ENCODE measurements at regions not wholly inside any gene's neighbourhood (a gene's known extent, or its start where the extent isn't known, plus 50 kb on each side); places are given as distances from the start of the nearest gene placed in this dataset.

DNA sequence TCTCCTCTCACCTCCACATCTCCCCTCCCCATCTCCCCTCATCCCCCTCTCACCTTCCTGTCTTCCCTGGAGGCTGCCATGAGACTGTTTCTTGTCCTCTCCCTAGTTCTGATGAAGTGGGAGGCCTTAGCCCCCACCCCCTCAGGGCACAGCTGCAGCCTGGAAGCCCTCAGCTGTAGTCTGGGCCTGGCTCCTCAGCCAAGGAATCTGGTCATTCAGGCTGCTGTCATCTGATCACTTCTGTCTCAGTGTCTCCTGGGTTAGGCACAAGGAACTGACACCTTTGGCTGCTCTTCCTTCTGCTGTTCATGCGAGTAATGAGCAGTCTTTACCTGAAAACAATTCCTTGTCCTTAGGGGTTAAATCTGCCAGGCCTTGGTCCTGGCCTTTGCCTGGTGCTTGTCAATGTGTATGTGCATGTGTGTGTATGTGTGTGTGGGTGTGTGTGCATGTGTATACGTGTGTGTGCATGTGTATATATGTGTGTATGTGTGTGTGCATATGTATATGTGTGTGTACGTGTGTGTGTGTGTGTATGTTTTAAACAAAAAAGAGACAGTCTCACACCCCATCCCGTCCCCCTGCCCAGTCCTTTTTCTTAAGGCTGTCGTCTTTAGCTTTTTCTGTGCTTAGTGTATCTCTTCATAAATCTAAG is 153.5 kb upstream of the TMEM72 start:
- H3K27ac ChIP-seq (ENCODE audit: low read length) = no peak overlapping the region
- H3K27me3 ChIP-seq (ENCODE audit: control insufficient read depth in 1 of 2, insufficient read depth in 2 of 2, low read length in 2 of 2) = peaks cover 0 to 5% of the 10 kb centered on the region in 2 donors
- H3K9me3 ChIP-seq (ENCODE audit: control insufficient read depth in 2 of 2, low read length in 2 of 2) = no peaks in the 10 kb centered on the region
- H3K4me1 ChIP-seq (ENCODE audit: control insufficient read depth, insufficient read depth, low read length) = peaks cover 8% of the 10 kb centered on the region
- H3K36me3 ChIP-seq (ENCODE audit: control insufficient read depth in 2 of 2, insufficient read depth in 2 of 2, low read length in 2 of 2) = no peaks in the 10 kb centered on the region
- no peak overlapping the region for H3K4me3 ChIP-seq (ENCODE audit: low read length in 2 of 2)
- no peak overlapping the region for H3K9ac ChIP-seq (ENCODE audit: low read length in 2 of 2)

DNA sequence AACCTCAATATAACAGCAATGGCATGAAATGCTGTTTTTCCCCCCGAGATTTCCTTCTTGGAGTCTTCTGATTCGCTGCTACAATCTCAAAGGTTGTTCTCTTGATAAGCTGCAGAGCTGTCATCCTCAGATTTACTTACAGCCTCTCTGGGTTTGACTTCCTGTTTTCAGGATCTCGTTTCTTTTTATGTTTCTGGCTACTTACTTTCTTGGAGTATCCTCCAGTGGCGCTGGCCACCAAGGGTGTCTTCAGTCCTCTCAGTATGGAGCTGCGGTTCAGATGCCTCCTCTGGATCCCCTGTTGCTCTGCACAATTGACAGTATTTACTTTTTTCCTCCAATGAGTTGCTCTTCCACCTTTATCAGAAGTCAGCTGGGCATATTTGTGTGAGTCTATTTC is 152.0 kb upstream of the TMEM72 start:
- H3K36me3 ChIP-seq (ENCODE audit: control insufficient read depth in 2 of 2, insufficient read depth in 2 of 2, low read length in 2 of 2) = no peaks in the 10 kb centered on the region
- peaks cover 0 to 5% of the 10 kb centered on the region in 2 donors for H3K27me3 ChIP-seq (ENCODE audit: control insufficient read depth in 1 of 2, insufficient read depth in 2 of 2, low read length in 2 of 2)
- H3K4me3 ChIP-seq (ENCODE audit: low read length in 2 of 2) = no peak overlapping the region
- H3K9ac ChIP-seq (ENCODE audit: low read length in 2 of 2) = no peak overlapping the region
- no peaks in the 10 kb centered on the region for H3K9me3 ChIP-seq (ENCODE audit: control insufficient read depth in 2 of 2, low read length in 2 of 2)
- H3K4me1 ChIP-seq (ENCODE audit: control insufficient read depth, insufficient read depth, low read length) = no peaks in the 10 kb centered on the region
- H3K27ac ChIP-seq (ENCODE audit: low read length) = no peak overlapping the region

- no peaks in the 10 kb centered on the region for H3K36me3 ChIP-seq (ENCODE audit: control insufficient read depth in 2 of 2, insufficient read depth in 2 of 2, low read length in 2 of 2)
- H3K4me1 ChIP-seq (ENCODE audit: control insufficient read depth, insufficient read depth, low read length) = no peaks in the 10 kb centered on the region
- H3K9ac ChIP-seq (ENCODE audit: low read length in 2 of 2) = no peak overlapping the region
- no peaks in the 10 kb centered on the region for H3K9me3 ChIP-seq (ENCODE audit: control insufficient read depth in 2 of 2, low read length in 2 of 2)
- H3K27me3 ChIP-seq (ENCODE audit: control insufficient read depth in 1 of 2, insufficient read depth in 2 of 2, low read length in 2 of 2) = peaks cover 0 to 5% of the 10 kb centered on the region in 2 donors
- no peak overlapping the region for H3K4me3 ChIP-seq (ENCODE audit: low read length in 2 of 2)
- H3K27ac ChIP-seq (ENCODE audit: low read length) = no peak overlapping the region
Observed at GRCh38 chr10:44760513-44760912, 150.6 kb upstream of the TMEM72 start.

DNA sequence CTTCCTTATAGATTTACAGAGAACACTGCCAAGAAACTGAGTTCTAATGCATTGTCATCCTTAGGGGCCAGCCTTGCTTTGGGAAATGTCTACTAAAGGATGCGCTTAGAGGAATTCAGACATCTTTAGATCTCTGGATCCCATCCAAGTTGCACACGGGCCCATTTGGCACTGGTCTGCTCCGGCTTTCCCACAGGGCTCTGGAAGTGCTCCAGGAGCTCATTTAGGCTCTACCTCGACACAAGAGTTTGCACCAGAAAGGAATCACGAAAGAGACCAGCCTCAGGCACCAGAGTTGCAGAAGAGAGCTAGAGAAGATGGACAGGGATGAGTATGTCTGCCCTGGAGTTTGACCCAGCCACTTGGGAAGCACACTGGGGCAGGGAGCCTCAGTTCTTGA is 150.1 kb upstream of the TMEM72 start:
- no peak overlapping the region for H3K4me3 ChIP-seq (ENCODE audit: low read length in 2 of 2)
- no peak overlapping the region for H3K27ac ChIP-seq (ENCODE audit: low read length)
- no peak overlapping the region for H3K9ac ChIP-seq (ENCODE audit: low read length in 2 of 2)
- H3K36me3 ChIP-seq (ENCODE audit: control insufficient read depth in 2 of 2, insufficient read depth in 2 of 2, low read length in 2 of 2) = no peaks in the 10 kb centered on the region
- H3K9me3 ChIP-seq (ENCODE audit: control insufficient read depth in 2 of 2, low read length in 2 of 2) = no peaks in the 10 kb centered on the region
- H3K4me1 ChIP-seq (ENCODE audit: control insufficient read depth, insufficient read depth, low read length) = no peaks in the 10 kb centered on the region
- H3K27me3 ChIP-seq (ENCODE audit: control insufficient read depth in 1 of 2, insufficient read depth in 2 of 2, low read length in 2 of 2) = peaks cover 0 to 5% of the 10 kb centered on the region in 2 donors

DNA sequence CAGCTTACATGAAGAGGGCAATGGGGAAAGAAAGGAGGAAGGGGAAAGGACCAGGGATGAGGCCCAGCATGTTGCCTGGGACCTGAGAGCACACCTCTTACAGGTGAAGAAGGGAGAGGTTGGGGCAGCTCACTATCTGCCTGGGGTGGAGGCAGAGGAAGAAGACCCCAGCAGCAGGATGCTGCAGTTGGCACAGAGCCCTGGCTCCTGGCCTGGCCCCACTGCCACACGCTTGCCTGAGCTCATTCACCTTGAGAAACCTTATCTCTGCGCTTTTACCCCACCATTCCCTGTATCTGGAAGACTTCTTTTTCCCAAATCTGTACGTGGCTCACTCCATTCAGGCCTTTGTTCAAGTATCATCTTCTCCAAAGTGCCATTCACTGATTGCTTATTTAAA is 147.8 kb upstream of the TMEM72 start:
- no peaks in the 10 kb centered on the region for H3K9me3 ChIP-seq (ENCODE audit: control insufficient read depth in 2 of 2, low read length in 2 of 2)
- no peak overlapping the region for H3K4me3 ChIP-seq (ENCODE audit: low read length in 2 of 2)
- no peaks in the 10 kb centered on the region for H3K4me1 ChIP-seq (ENCODE audit: control insufficient read depth, insufficient read depth, low read length)
- peaks cover 0 to 2% of the 10 kb centered on the region in 2 donors for H3K27me3 ChIP-seq (ENCODE audit: control insufficient read depth in 1 of 2, insufficient read depth in 2 of 2, low read length in 2 of 2)
- H3K9ac ChIP-seq (ENCODE audit: low read length in 2 of 2) = no peak overlapping the region
- no peaks in the 10 kb centered on the region for H3K36me3 ChIP-seq (ENCODE audit: control insufficient read depth in 2 of 2, insufficient read depth in 2 of 2, low read length in 2 of 2)
- no peak overlapping the region for H3K27ac ChIP-seq (ENCODE audit: low read length)

DNA sequence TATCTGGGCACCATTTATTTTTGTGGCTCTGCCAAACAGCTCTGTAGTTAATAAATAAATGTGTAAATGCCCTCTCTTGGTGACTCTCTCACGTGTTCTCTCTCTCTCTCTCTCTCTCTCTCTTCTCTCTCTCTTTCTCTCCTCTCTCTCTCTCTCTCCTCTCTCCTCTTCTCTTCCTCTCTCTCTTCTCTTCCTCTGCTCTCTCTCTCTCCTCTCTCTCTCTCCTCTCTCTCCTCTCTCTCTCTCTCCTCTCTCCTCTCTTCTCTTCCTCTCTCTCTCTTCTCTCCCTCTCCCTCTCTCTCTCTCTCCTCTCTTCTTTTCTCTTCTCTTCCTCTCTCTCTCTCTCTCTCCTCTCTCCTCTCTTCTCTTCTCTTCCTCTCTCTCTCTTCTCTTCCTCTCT is 145.8 kb upstream of the TMEM72 start:
- no peaks in the 10 kb centered on the region for H3K36me3 ChIP-seq (ENCODE audit: control insufficient read depth in 2 of 2, insufficient read depth in 2 of 2, low read length in 2 of 2)
- H3K9ac ChIP-seq (ENCODE audit: low read length in 2 of 2) = no peak overlapping the region
- H3K4me3 ChIP-seq (ENCODE audit: low read length in 2 of 2) = no peak overlapping the region
- peaks cover 7% of the 10 kb centered on the region for H3K4me1 ChIP-seq (ENCODE audit: control insufficient read depth, insufficient read depth, low read length)
- H3K9me3 ChIP-seq (ENCODE audit: control insufficient read depth in 2 of 2, low read length in 2 of 2) = no peaks in the 10 kb centered on the region
- H3K27ac ChIP-seq (ENCODE audit: low read length) = no peak overlapping the region
- H3K27me3 ChIP-seq (ENCODE audit: control insufficient read depth in 1 of 2, insufficient read depth in 2 of 2, low read length in 2 of 2) = peaks cover 0 to 2% of the 10 kb centered on the region in 2 donors

DNA sequence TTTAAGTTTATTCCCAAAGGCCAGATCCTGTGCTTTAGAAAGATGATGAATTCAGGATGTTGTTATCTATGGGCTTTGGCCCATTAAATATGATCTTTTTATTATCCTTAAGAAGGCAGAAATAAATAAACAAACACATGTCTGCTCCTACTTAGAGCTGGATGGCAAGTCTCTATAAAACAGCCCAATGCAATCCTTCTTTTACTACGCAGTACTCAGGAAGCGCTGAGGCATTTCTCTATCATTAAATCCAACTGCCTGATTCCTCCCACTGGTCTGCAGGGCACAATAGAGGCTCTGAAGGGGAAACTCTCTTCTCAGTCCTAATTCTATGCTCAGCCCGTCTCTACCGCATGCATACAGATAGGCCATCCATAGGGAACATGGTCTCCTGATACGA is 144.5 kb upstream of the TMEM72 start:
- peaks cover 7% of the 10 kb centered on the region for H3K4me1 ChIP-seq (ENCODE audit: control insufficient read depth, insufficient read depth, low read length)
- no peak overlapping the region for H3K27ac ChIP-seq (ENCODE audit: low read length)
- H3K4me3 ChIP-seq (ENCODE audit: low read length in 2 of 2) = no peak overlapping the region
- no peaks in the 10 kb centered on the region for H3K27me3 ChIP-seq (ENCODE audit: control insufficient read depth in 1 of 2, insufficient read depth in 2 of 2, low read length in 2 of 2)
- H3K36me3 ChIP-seq (ENCODE audit: control insufficient read depth in 2 of 2, insufficient read depth in 2 of 2, low read length in 2 of 2) = no peaks in the 10 kb centered on the region
- H3K9ac ChIP-seq (ENCODE audit: low read length in 2 of 2) = no peak overlapping the region
- no peaks in the 10 kb centered on the region for H3K9me3 ChIP-seq (ENCODE audit: control insufficient read depth in 2 of 2, low read length in 2 of 2)

DNA sequence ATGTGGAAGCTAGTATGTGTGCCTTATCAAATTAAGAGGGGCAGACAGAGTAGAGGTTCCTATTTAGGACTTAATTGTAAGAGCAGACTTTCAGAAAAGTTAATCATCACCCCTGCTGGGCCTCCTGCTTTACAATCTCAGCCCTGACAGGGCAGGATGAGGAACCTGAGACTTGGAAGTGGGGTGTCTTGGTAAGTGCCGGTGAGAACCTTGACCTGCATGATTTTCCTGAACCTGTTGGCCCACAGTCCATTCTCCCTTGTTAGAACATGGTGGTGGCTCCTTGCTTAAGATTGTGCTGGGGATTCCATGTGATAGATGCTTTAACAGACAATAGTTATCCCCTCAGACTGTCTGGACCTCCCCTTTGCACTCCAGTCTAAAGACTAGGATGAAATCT is 141.7 kb upstream of the TMEM72 start:
- H3K4me3 ChIP-seq (ENCODE audit: low read length in 2 of 2) = no peak overlapping the region
- peaks cover 0 to 2% of the 10 kb centered on the region in 2 donors for H3K27me3 ChIP-seq (ENCODE audit: control insufficient read depth in 1 of 2, insufficient read depth in 2 of 2, low read length in 2 of 2)
- no peaks in the 10 kb centered on the region for H3K36me3 ChIP-seq (ENCODE audit: control insufficient read depth in 2 of 2, insufficient read depth in 2 of 2, low read length in 2 of 2)
- no peaks in the 10 kb centered on the region for H3K9me3 ChIP-seq (ENCODE audit: control insufficient read depth in 2 of 2, low read length in 2 of 2)
- H3K9ac ChIP-seq (ENCODE audit: low read length in 2 of 2) = no peak overlapping the region
- no peak overlapping the region for H3K27ac ChIP-seq (ENCODE audit: low read length)
- peaks cover 7% of the 10 kb centered on the region for H3K4me1 ChIP-seq (ENCODE audit: control insufficient read depth, insufficient read depth, low read length)

- H3K4me3 ChIP-seq (ENCODE audit: low read length in 2 of 2) = no peak overlapping the region
- H3K9ac ChIP-seq (ENCODE audit: low read length in 2 of 2) = no peak overlapping the region
- H3K27me3 ChIP-seq (ENCODE audit: control insufficient read depth in 1 of 2, insufficient read depth in 2 of 2, low read length in 2 of 2) = peaks cover 0 to 2% of the 10 kb centered on the region in 2 donors
- no peak overlapping the region for H3K27ac ChIP-seq (ENCODE audit: low read length)
- no peaks in the 10 kb centered on the region for H3K36me3 ChIP-seq (ENCODE audit: control insufficient read depth in 2 of 2, insufficient read depth in 2 of 2, low read length in 2 of 2)
- no peaks in the 10 kb centered on the region for H3K9me3 ChIP-seq (ENCODE audit: control insufficient read depth in 2 of 2, low read length in 2 of 2)
- peaks cover 11% of the 10 kb centered on the region for H3K4me1 ChIP-seq (ENCODE audit: control insufficient read depth, insufficient read depth, low read length)
Observed at GRCh38 chr10:44771233-44771995, 139.7 kb upstream of the TMEM72 start.

- Histone ChIP-seq H3K4me1 (ENCODE audit: control insufficient read depth, insufficient read depth, low read length) (peaks cover 11% of the 10 kb centered on the region), H3K36me3 (ENCODE audit: control insufficient read depth in 2 of 2, insufficient read depth in 2 of 2, low read length in 2 of 2) (no peaks in the 10 kb centered on the region), H3K9ac (ENCODE audit: low read length in 2 of 2) (no peak overlapping the region), H3K4me3 (ENCODE audit: low read length in 2 of 2) (no peak overlapping the region), H3K27ac (ENCODE audit: low read length) (no peak overlapping the region), H3K9me3 (ENCODE audit: control insufficient read depth in 2 of 2, low read length in 2 of 2) (no peaks in the 10 kb centered on the region), H3K27me3 (ENCODE audit: control insufficient read depth in 1 of 2, insufficient read depth in 2 of 2, low read length in 2 of 2) (peaks cover 0 to 2% of the 10 kb centered on the region in 2 donors)
Observed at GRCh38 chr10:44773565-44773964, 137.6 kb upstream of the TMEM72 start.
